ENCODE measurements at regions not wholly inside any gene's neighbourhood (a gene's known extent, or its start where the extent isn't known, plus 50 kb on each side); places are given as distances from the start of the nearest gene placed in this dataset.

- TF ChIP-seq, protein P1, sequence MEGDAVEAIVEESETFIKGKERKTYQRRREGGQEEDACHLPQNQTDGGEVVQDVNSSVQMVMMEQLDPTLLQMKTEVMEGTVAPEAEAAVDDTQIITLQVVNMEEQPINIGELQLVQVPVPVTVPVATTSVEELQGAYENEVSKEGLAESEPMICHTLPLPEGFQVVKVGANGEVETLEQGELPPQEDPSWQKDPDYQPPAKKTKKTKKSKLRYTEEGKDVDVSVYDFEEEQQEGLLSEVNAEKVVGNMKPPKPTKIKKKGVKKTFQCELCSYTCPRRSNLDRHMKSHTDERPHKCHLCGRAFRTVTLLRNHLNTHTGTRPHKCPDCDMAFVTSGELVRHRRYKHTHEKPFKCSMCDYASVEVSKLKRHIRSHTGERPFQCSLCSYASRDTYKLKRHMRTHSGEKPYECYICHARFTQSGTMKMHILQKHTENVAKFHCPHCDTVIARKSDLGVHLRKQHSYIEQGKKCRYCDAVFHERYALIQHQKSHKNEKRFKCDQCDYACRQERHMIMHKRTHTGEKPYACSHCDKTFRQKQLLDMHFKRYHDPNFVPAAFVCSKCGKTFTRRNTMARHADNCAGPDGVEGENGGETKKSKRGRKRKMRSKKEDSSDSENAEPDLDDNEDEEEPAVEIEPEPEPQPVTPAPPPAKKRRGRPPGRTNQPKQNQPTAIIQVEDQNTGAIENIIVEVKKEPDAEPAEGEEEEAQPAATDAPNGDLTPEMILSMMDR (IDR thresholded peaks at IDR 0.05): no peak
- TF ChIP-seq POLR2A (IDR thresholded peaks at IDR 0.05): no peak
Observed at GRCh38 chr16:86002178-86002900, 103.4 kb downstream of the IRF8 start.
